ENCODE measurements at regions not wholly inside any gene's neighbourhood (a gene's known extent, or its start where the extent isn't known, plus 50 kb on each side); places are given as distances from the start of the nearest gene placed in this dataset.

- Histone ChIP-seq H3K9me3 (peaks cover 0 to 7% (median 0%) of the 10 kb centered on the region in 8 donors), H3K4me1 (no peaks in the 10 kb centered on the region), H3K27me3 (replicated peaks in 1 of 7) (no peaks in the 10 kb centered on the region), H3K36me3 (no peaks in the 10 kb centered on the region), H3K27ac (no peak overlapping the region), H3K4me3 (no peak overlapping the region)
- intact Hi-C loops (cut with DNase I; ENCODE audit: low total_unique reads): no loop called here
- 74 to 84% (median 77%) methylated on average over 6 of the region's 6 CpGs for WGBS, 5 donors
- no peak for TF ChIP-seq POLR2AphosphoS5 (IDR thresholded peaks at IDR 0.05)
- no peak for TF ChIP-seq CTCF (IDR thresholded peaks at IDR 0.05 in 8 of 11, conservative IDR thresholded peaks at IDR 0.05 in 3 of 11)
- DNase-seq: no peak
These were observed 271.8 kb downstream of the ZIC1 start for GRCh38 chr3:147680837-147681483.

GRCh38 chr3:147688868-147689267 is 279.7 kb downstream of the ZIC1 start:
- intact Hi-C loops (cut with DNase I; ENCODE audit: low total_unique reads): no loop called here
- Histone ChIP-seq H3K27me3 (replicated peaks in 1 of 7) (no peaks in the 10 kb centered on the region), H3K36me3 (no peaks in the 10 kb centered on the region), H3K9me3 (no peaks in the 10 kb centered on the region), H3K27ac (no peak overlapping the region), H3K4me1 (no peaks in the 10 kb centered on the region), H3K4me3 (no peak overlapping the region)
- WGBS, 5 donors: 75 to 96% (median 86%) methylated on average over 1 of the region's 1 CpG
- no peak for DNase-seq
- TF ChIP-seq POLR2A (IDR thresholded peaks at IDR 0.05) (no peak), POLR2AphosphoS5 (IDR thresholded peaks at IDR 0.05) (no peak), CTCF (IDR thresholded peaks at IDR 0.05 in 8 of 11, conservative IDR thresholded peaks at IDR 0.05 in 3 of 11) (no peak)

- Histone ChIP-seq H3K4me3 (no peak overlapping the region), H3K27me3 (replicated peaks in 1 of 7) (no peaks in the 10 kb centered on the region), H3K36me3 (no peaks in the 10 kb centered on the region), H3K4me1 (no peaks in the 10 kb centered on the region), H3K27ac (no peak overlapping the region), H3K9me3 (no peaks in the 10 kb centered on the region)
- no peak for DNase-seq
- 42 to 76% (median 64%) methylated on average over 2 of the region's 2 CpGs for WGBS, 5 donors
- TF ChIP-seq CTCF (IDR thresholded peaks at IDR 0.05 in 8 of 11, conservative IDR thresholded peaks at IDR 0.05 in 3 of 11) (no peak), POLR2AphosphoS5 (IDR thresholded peaks at IDR 0.05) (no peak), POLR2A (IDR thresholded peaks at IDR 0.05) (no peak)
- intact Hi-C loops (cut with DNase I; ENCODE audit: low total_unique reads): no loop called here
These were observed 290.1 kb downstream of the ZIC1 start for GRCh38 chr3:147699175-147699838.

GRCh38 chr3:147701195-147701594 is 292.0 kb downstream of the ZIC1 start:
- no peak overlapping the region for H3K27ac ChIP-seq
- intact Hi-C loops (cut with DNase I; ENCODE audit: low total_unique reads): no loop called here
- no peak for DNase-seq
- H3K9me3 ChIP-seq: no peaks in the 10 kb centered on the region
- H3K36me3 ChIP-seq: no peaks in the 10 kb centered on the region
- H3K4me1 ChIP-seq: no peaks in the 10 kb centered on the region
- WGBS, 5 donors: 80 to 89% (median 88%) methylated on average over 2 of the region's 2 CpGs
- H3K4me3 ChIP-seq: no peak overlapping the region
- TF ChIP-seq POLR2A (IDR thresholded peaks at IDR 0.05): no peak
- no peak for TF ChIP-seq CTCF (IDR thresholded peaks at IDR 0.05 in 8 of 11, conservative IDR thresholded peaks at IDR 0.05 in 3 of 11)
- TF ChIP-seq POLR2AphosphoS5 (IDR thresholded peaks at IDR 0.05): no peak
- H3K27me3 ChIP-seq (replicated peaks in 1 of 7): no peaks in the 10 kb centered on the region
